ENCODE measurements at regions not wholly inside any gene's neighbourhood (a gene's known extent, or its start where the extent isn't known, plus 50 kb on each side); places are given as distances from the start of the nearest gene placed in this dataset.

- no peak for DNase-seq (ENCODE audit: low spot score)
- H3K27ac ChIP-seq = no peak overlapping the region
- CTCF ChIA-PET = interaction anchor here (0.7 kb wide), 1 partner anchor 14 kb away, joined by 3 read pairs; no protein-coding TSS in a partner anchor
Measured at GRCh38 chr12:111287125-111287900, 81.6 kb downstream of the PHETA1 start.

DNA sequence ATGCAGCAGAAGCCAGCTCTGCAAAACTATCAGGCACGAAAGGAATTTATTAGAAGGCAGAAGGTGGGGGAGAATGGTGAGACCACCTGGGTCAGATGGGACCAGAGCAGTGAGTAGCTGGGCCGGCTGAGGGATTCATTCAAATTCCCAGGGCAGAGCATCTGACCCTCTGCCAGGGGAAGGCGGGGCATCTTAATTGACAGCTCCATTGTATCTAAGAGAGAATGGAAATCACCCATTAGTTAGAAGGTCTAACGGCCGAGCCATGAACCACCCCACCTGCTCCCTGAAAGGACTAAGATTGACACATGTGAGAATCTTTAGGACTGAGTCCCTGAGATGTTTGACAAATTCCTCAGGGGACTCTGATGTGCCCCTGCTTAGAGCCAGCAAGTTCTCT lies 83.7 kb downstream of the PHETA1 start:
- DNase-seq (ENCODE audit: low spot score) = no peak
- ChIA-PET POLR2A (ENCODE audit: low non-redundant PET) (no interaction called here), CTCF (no interaction called here)

More at GRCh38 chr12:111287125-111287900, 81.6 kb downstream of the PHETA1 start:
- TF ChIP-seq, protein P1, sequence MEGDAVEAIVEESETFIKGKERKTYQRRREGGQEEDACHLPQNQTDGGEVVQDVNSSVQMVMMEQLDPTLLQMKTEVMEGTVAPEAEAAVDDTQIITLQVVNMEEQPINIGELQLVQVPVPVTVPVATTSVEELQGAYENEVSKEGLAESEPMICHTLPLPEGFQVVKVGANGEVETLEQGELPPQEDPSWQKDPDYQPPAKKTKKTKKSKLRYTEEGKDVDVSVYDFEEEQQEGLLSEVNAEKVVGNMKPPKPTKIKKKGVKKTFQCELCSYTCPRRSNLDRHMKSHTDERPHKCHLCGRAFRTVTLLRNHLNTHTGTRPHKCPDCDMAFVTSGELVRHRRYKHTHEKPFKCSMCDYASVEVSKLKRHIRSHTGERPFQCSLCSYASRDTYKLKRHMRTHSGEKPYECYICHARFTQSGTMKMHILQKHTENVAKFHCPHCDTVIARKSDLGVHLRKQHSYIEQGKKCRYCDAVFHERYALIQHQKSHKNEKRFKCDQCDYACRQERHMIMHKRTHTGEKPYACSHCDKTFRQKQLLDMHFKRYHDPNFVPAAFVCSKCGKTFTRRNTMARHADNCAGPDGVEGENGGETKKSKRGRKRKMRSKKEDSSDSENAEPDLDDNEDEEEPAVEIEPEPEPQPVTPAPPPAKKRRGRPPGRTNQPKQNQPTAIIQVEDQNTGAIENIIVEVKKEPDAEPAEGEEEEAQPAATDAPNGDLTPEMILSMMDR (conservative IDR thresholded peaks at IDR 0.05; ENCODE audit: low read depth) = no peak
- POLR2A ChIA-PET (ENCODE audit: low non-redundant PET) = no interaction called here

DNA sequence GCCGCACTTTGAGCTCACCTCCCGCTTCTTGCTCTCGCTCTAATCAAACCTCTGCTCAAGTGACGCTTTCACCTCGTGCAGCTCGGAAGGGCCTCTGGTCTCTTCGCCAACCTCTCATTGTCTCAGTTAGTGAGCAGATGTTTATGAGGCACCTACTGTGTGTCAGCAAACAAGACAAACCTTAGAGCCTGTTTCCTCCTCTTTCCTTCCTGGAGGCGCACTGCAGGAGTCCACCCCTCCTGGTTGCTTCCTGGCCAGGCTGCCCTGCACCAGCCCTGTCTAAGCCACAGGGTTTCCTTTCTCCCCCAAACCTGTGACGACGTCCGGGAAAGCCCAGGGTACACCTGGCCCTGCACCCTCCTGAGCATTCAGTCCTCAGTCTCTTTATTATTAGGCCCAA lies 84.2 kb downstream of the PHETA1 start:
- no peak overlapping the region for H3K27ac ChIP-seq
- TF ChIP-seq, protein P1 (conservative IDR thresholded peaks at IDR 0.05; ENCODE audit: low read depth) = no peak
- ChIA-PET CTCF (interaction anchor here (1.4 kb wide), 1 partner anchor 10 kb away, joined by 3 read pairs; no protein-coding TSS in a partner anchor), POLR2A (ENCODE audit: low non-redundant PET) (no interaction called here)
- no peak for DNase-seq (ENCODE audit: low spot score)

More for the DNA sequence above, 83.7 kb downstream of the PHETA1 start:
- TF ChIP-seq, protein P1 (conservative IDR thresholded peaks at IDR 0.05; ENCODE audit: low read depth) = no peak
- H3K27ac ChIP-seq = no peak overlapping the region

- no peak for DNase-seq (ENCODE audit: low spot score)
- no peak overlapping the region for H3K27ac ChIP-seq
- TF ChIP-seq, protein P1 (conservative IDR thresholded peaks at IDR 0.05; ENCODE audit: low read depth) = no peak
- CTCF ChIA-PET = interaction anchor here (1.4 kb wide), 1 partner anchor 10 kb away, joined by 3 read pairs; no protein-coding TSS in a partner anchor
- POLR2A ChIA-PET (ENCODE audit: low non-redundant PET) = no interaction called here
Measured at GRCh38 chr12:111283966-111284365, 84.9 kb downstream of the PHETA1 start.

GRCh38 chr12:111283521-111283920 lies 85.4 kb downstream of the PHETA1 start:
- POLR2A ChIA-PET (ENCODE audit: low non-redundant PET) = no interaction called here
- no peak for DNase-seq (ENCODE audit: low spot score)
- no peak overlapping the region for H3K27ac ChIP-seq
- CTCF ChIA-PET = interaction anchor here (1.4 kb wide), 1 partner anchor 9 kb away, joined by 3 read pairs; no protein-coding TSS in a partner anchor
- TF ChIP-seq, protein P1 (conservative IDR thresholded peaks at IDR 0.05; ENCODE audit: low read depth) = no peak

DNA sequence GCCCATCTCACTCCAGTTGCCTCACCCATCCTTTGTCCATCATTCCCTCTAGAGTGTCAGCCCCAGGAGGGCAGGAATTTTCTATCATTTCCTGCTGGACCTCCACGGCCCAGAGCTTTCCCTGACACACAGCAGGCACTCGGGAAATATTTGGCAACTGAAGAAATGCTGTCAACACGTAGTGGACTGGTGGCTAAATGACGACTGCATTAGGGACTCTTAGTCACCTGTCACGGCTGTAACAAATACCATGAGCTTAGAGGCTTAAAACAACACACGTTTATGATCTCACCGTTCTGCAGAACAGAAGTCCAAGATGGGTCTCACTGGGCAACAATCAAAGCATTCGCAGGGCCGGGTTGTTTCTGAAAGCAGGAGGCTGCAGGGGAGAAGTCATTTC lies 91.3 kb downstream of the PHETA1 start:
- CTCF ChIA-PET = no interaction called here
- TF ChIP-seq, protein P1 (conservative IDR thresholded peaks at IDR 0.05; ENCODE audit: low read depth) = no peak
- H3K27ac ChIP-seq = no peak overlapping the region
- POLR2A ChIA-PET (ENCODE audit: low non-redundant PET) = no interaction called here
- DNase-seq (ENCODE audit: low spot score) = no peak

All from RWPE1 (cell line).